Ishikawa (cell line): ENCODE measurements at regions not wholly inside any gene's neighbourhood (a gene's known extent, or its start where the extent isn't known, plus 50 kb on each side); places are given as distances from the start of the nearest gene placed in this dataset.

Source experiments
- CEBPB ChIP-seq: IDR thresholded peaks from 2 replicates; pipeline ENCODE4 v1.6.1; 2012
- CREB1 ChIP-seq: IDR thresholded peaks from 2 replicates; pipeline ENCODE4 v1.6.1; 2012; ENCODE audit warnings: low read depth
- EGR1 ChIP-seq: IDR thresholded peaks from 2 replicates; pipeline ENCODE4 v1.6.1; 2012
- EP300 ChIP-seq: IDR thresholded peaks from 2 replicates; pipeline ENCODE4 v1.6.1; 2012; ENCODE audit warnings: borderline replicate concordance
- FOXM1 ChIP-seq: IDR thresholded peaks from 2 replicates; pipeline ENCODE4 v1.6.1; 2012; ENCODE audit warnings: low read depth, borderline replicate concordance
- MAX ChIP-seq: IDR thresholded peaks from 2 replicates; pipeline ENCODE4 v1.6.1; 2012
- RAD21 ChIP-seq: IDR thresholded peaks from 2 replicates; pipeline ENCODE4 v1.6.1; 2012; ENCODE audit warnings: low read depth
- TAF1 ChIP-seq: IDR thresholded peaks from 2 replicates; pipeline ENCODE4 v1.6.1; 2012; ENCODE audit warnings: low read depth, mild to moderate bottlenecking
- USF1 ChIP-seq: IDR thresholded peaks from 2 replicates; pipeline ENCODE4 v1.6.1; 2012
- ZBTB7A ChIP-seq: IDR thresholded peaks from 2 replicates; pipeline ENCODE4 v1.6.1; 2012; ENCODE audit warnings: low read depth
- TF ChIP-seq, protein P1 (sequence below): IDR thresholded peaks from 2 replicates; pipeline ENCODE4 v1.6.1; 2012; ENCODE audit warnings: low read depth, mild to moderate bottlenecking

DNA sequence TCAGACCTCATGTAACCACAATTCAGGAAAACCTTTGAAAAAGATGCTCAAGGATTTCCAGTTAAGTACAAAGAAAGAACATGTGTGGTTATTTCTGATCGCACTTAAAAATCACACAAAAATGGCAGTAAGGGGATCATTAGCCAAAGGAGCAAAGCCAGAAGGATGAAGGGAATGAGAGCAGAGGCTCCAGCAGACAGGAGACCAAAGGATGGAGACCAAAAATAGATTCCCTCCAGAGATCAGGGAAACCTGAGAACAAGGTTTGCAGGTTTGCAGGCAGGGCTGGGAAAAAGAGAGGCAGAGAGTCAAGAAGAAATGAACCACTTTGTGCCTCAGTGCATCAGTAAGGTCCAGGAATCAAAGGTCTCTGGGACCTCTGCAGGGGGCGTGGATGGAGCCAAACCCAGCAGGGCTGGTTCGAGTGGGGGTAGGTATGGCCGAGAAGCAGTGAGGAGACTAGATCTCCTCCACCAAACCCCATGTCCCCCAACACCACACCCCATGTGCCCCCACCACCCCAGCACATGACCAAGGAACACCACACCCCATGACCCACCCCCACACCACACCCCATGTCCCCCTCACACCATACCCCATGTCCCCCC, 98.5 kb upstream of the GPC1 start:
- no peak for TF ChIP-seq TAF1
- TF ChIP-seq, protein P1, sequence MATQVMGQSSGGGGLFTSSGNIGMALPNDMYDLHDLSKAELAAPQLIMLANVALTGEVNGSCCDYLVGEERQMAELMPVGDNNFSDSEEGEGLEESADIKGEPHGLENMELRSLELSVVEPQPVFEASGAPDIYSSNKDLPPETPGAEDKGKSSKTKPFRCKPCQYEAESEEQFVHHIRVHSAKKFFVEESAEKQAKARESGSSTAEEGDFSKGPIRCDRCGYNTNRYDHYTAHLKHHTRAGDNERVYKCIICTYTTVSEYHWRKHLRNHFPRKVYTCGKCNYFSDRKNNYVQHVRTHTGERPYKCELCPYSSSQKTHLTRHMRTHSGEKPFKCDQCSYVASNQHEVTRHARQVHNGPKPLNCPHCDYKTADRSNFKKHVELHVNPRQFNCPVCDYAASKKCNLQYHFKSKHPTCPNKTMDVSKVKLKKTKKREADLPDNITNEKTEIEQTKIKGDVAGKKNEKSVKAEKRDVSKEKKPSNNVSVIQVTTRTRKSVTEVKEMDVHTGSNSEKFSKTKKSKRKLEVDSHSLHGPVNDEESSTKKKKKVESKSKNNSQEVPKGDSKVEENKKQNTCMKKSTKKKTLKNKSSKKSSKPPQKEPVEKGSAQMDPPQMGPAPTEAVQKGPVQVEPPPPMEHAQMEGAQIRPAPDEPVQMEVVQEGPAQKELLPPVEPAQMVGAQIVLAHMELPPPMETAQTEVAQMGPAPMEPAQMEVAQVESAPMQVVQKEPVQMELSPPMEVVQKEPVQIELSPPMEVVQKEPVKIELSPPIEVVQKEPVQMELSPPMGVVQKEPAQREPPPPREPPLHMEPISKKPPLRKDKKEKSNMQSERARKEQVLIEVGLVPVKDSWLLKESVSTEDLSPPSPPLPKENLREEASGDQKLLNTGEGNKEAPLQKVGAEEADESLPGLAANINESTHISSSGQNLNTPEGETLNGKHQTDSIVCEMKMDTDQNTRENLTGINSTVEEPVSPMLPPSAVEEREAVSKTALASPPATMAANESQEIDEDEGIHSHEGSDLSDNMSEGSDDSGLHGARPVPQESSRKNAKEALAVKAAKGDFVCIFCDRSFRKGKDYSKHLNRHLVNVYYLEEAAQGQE, result no peak
- no peak for TF ChIP-seq EP300
- TF ChIP-seq EGR1, result no peak
- no peak for TF ChIP-seq ZBTB7A
- no peak for TF ChIP-seq MAX
- no peak for TF ChIP-seq CEBPB
- no peak for TF ChIP-seq USF1
- TF ChIP-seq CREB1, result no peak
- no peak for TF ChIP-seq RAD21
- TF ChIP-seq FOXM1, result no peak
